ENCODE measurements at regions not wholly inside any gene's neighbourhood (a gene's known extent, or its start where the extent isn't known, plus 50 kb on each side); places are given as distances from the start of the nearest gene placed in this dataset.

- Histone ChIP-seq H3K9me3 (ENCODE audit: control insufficient read depth, low read depth, low read length) (no peaks in the 10 kb centered on the region), H2AFZ (ENCODE audit: low read length) (no peak overlapping the region), H2BK15ac (ENCODE audit: low read depth, low read length) (no peak overlapping the region), H2BK120ac (ENCODE audit: low read depth, low read length, poor library complexity, severe bottlenecking) (no peak overlapping the region), H3K23ac (ENCODE audit: insufficient read length, low read depth, low read length) (no peak overlapping the region), H3K4me2 (ENCODE audit: insufficient read depth, insufficient read length, low read length) (no peak overlapping the region), H3K9ac (ENCODE audit: extremely low read depth, insufficient read length, low read length) (no peak overlapping the region), H4K91ac (ENCODE audit: insufficient read length, low read depth, low read length) (no peak overlapping the region), H3T11ph (ENCODE audit: low read length) (no peak overlapping the region), H4K20me1 (ENCODE audit: control insufficient read depth, insufficient read depth, insufficient read length) (no peaks in the 10 kb centered on the region), H2AK5ac (ENCODE audit: insufficient read length, low read length) (no peak overlapping the region), H3K56ac (ENCODE audit: insufficient read length, low read depth, low read length) (no peak overlapping the region), H3K18ac (ENCODE audit: insufficient read length, low read depth, low read length) (no peak overlapping the region), H3K27me3 (ENCODE audit: insufficient read depth, low read length) (no peaks in the 10 kb centered on the region), H3K23me2 (ENCODE audit: insufficient read length, low read depth, low read length, poor library complexity, severe bottlenecking) (no peaks in the 10 kb centered on the region), H3K4me1 (ENCODE audit: insufficient read depth, low read length) (no peaks in the 10 kb centered on the region), H3K27ac (ENCODE audit: insufficient read length, low read depth, low read length) (no peak overlapping the region), H4K8ac (replicated peaks; ENCODE audit: insufficient read length, low read depth, low read length) (no peak overlapping the region), H2BK20ac (ENCODE audit: low read depth, low read length, poor library complexity, severe bottlenecking) (no peak overlapping the region), H3K79me2 (ENCODE audit: insufficient read depth, low read length) (no peaks in the 10 kb centered on the region), H3K14ac (ENCODE audit: insufficient read depth, low read length) (no peak overlapping the region), H2BK5ac (ENCODE audit: insufficient read length, low read length) (no peak overlapping the region), H3K79me1 (ENCODE audit: insufficient read depth, low read depth, low read length, poor library complexity, severe bottlenecking) (no peaks in the 10 kb centered on the region), H3K4ac (ENCODE audit: low read depth, low read length) (no peak overlapping the region), H2BK12ac (ENCODE audit: insufficient read length, low read depth, low read length) (no peak overlapping the region), H4K5ac (ENCODE audit: insufficient read length, low read depth, low read length) (no peak overlapping the region)
- Mint-ChIP-seq H3K27me3 (ENCODE audit: low read depth) (peaks cover 4% of the 10 kb centered on the region), H3K4me1 (peaks cover 4 to 5% of the 10 kb centered on the region in 2 experiments; a peak in 2 of 4 replicates), H3K36me3 (ENCODE audit: insufficient read depth in 1 of 3, low read depth in 3 of 3) (no peaks in the 10 kb centered on the region), H3K27ac (no peak overlapping the region), H3K4me3 (no peak overlapping the region), H3K9me3 (no peaks in the 10 kb centered on the region)
- WGBS (ENCODE audit: extremely low coverage, insufficient read length, low lambda C conversion rate): no CpG with 5 or more reads among the region's 5 CpGs
- DNase-seq: no peak
- TF ChIP-seq, protein P1, sequence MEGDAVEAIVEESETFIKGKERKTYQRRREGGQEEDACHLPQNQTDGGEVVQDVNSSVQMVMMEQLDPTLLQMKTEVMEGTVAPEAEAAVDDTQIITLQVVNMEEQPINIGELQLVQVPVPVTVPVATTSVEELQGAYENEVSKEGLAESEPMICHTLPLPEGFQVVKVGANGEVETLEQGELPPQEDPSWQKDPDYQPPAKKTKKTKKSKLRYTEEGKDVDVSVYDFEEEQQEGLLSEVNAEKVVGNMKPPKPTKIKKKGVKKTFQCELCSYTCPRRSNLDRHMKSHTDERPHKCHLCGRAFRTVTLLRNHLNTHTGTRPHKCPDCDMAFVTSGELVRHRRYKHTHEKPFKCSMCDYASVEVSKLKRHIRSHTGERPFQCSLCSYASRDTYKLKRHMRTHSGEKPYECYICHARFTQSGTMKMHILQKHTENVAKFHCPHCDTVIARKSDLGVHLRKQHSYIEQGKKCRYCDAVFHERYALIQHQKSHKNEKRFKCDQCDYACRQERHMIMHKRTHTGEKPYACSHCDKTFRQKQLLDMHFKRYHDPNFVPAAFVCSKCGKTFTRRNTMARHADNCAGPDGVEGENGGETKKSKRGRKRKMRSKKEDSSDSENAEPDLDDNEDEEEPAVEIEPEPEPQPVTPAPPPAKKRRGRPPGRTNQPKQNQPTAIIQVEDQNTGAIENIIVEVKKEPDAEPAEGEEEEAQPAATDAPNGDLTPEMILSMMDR (conservative IDR thresholded peaks at IDR 0.05): no peak
These were observed 293.1 kb upstream of the NRP1 start for GRCh38 chr10:33627611-33628010.

All from H9 (cell line).